ENCODE measurements at regions not wholly inside any gene's neighbourhood (a gene's known extent, or its start where the extent isn't known, plus 50 kb on each side); places are given as distances from the start of the nearest gene placed in this dataset.
"Not testable (repeated sequence)": the region's sequence is repeated elsewhere in the genome, so short reads cannot be mapped to it uniquely, and the experiment has no call there.

DNA sequence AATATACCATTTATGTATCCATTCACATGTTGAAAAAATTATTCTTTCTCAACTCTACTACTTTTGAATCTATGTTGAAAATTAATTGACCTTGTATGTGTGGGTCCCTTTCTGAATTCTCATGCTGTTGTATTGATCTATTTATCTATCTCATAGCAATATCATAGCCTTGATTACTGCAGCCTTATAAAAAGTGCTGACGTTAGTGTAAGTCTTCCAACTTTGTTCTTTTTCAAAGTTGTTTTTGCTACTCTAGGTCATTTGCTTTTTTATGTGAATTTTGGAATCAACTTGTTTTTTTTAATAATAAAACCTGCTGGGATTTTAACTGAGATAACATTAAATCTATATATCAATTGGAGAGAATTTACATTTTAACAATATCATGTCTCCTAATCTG is 52.2 kb upstream of the PAX3 start:
- DNase-seq: no peak

DNA sequence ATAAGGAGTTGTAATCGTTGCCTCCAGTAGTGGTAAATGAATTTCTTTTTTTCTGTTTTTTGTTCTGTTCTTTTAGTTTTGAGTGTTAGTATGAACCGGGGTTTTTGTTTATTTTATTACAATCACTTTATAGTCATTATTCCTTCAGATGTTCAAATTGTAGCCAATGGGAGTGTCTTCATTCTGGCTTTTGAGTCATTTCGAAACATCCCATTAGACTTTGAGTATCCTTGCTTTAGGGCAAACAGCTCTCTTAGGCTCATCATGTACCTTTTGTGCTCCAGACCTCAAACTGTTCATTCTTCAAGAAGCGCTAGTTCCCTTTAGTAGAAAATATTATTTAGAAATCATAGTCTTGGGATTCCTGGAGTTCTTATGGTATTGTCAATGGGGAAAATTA is 54.2 kb upstream of the PAX3 start:
- DNase-seq: no peak

DNA sequence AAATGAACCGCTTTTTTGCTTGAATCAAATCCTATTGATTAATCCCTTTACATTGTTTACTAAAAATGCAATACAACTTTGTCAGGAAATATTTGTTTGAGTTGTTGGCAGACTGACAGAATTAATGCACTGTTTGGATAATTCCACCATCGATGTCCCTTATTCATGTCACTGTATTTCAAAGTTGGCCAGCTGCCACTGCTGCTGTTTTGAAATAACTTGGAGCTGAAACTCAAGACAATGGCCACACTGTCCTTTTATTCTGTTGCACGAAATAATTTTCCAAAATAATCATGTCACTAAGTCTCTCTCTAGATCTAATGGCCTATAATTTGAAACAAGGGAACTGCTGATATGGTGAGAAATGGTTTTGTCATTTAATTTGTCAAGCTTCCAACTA is 55.2 kb upstream of the PAX3 start:
- DNase-seq: no peak

DNA sequence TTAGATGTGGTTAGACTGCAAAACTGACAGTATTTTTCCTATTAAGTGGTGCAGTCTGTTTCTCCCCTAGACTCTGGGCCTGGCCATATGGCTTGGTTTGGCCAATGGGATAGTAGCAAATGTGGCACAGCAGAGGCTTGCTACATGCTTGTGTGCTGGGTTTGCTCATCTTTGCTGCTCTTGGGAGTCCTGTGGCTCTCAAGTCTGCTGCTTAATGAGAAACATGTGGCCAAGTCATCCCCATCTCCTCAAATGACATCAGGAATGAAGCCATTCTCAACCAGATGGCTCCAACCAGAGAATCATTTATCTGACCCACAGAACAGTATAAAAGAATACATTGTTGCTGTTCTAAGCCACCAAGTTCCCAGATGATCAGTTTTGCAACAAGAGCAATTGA is 57.1 kb upstream of the PAX3 start:
- no peak for DNase-seq

- DNase-seq: no peak
These were observed 59.1 kb upstream of the PAX3 start for GRCh38 chr2:222357930-222358329.

DNA sequence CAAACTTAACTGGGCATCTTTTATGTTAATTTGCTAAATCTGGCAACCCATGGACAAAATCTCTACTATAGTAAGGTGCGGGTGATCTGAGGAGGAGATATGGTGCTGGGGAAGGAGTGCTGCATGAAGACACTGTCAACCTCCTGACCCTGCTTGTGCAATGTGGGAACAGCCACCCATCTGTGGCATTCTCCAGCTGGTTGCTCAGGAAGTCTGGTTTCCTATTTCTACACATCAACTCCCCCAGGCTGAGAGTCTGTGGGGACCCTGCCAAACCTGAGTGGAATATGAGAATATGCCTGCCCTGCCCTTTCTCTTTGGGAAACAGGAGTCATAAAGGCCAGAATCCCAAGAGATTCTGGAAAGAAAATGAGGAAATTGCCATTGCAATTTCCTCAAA is 60.1 kb upstream of the PAX3 start:
- DNase-seq: peak; percentile 52

GRCh38 chr2:222360146-222360545 is 61.3 kb upstream of the PAX3 start:
- DNase-seq: no peak

GRCh38 chr2:222360997-222361396 is 62.2 kb upstream of the PAX3 start:
- no peak for DNase-seq

- no peak for DNase-seq
These were observed 62.6 kb upstream of the SGPP2 start for GRCh38 chr2:222361787-222362186.

- no peak for DNase-seq
These were observed 62.0 kb upstream of the SGPP2 start for GRCh38 chr2:222362336-222362735.

GRCh38 chr2:222364285-222364895 is 60.0 kb upstream of the SGPP2 start:
- peak; percentile 63 for DNase-seq

DNA sequence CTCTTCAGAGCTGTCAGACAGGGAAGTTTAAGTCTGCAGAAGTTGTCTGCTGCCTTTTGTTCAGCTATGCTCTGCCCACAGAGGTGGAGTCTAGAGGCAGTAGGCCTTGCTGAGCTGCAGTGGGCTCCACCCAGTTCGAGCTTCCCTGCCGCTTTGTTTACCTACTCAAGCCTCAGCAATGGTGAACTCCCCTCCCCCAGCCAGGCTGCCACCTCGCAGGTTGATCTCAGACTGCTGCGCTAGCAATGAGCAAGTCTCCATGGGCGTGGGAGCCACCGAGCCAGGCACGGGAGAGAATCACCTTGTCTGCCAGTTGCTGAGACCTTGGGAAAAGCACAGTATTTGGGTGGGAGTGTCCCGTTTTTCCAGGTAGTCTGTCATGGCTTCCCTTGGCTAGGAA is 56.1 kb upstream of the SGPP2 start:
- DNase-seq: not testable (repeated sequence)

- no peak for DNase-seq
These were observed 51.4 kb upstream of the SGPP2 start for GRCh38 chr2:222372993-222373392.
